HFF-Myc (cell line): ENCODE measurements at regions not wholly inside any gene's neighbourhood (a gene's known extent, or its start where the extent isn't known, plus 50 kb on each side); places are given as distances from the start of the nearest gene placed in this dataset.

Source experiments
- DNase-seq: peaks from one replicate; pipeline ENCODE4 v3.0.0-alpha.2; 2011; ENCODE audit warnings: low read depth; ENCODE audit errors: extremely low read depth
- H3K4me3 ChIP-seq: replicated peaks from 2 replicates; pipeline ENCODE4 v1.5.1; 2011; ENCODE audit warnings: low read depth, mild to moderate bottlenecking, control low read depth, low read length
- CTCF ChIP-seq: IDR thresholded peaks from 2 replicates; pipeline ENCODE4 v1.5.1; 2012; ENCODE audit warnings: mild to moderate bottlenecking, low read depth, low read length, control low read depth; ENCODE audit errors: missing control alignments

- H3K4me3 ChIP-seq: no peak overlapping the region
- no peak for DNase-seq
- no peak for TF ChIP-seq CTCF
These were observed 63.7 kb upstream of the CCBE1 start for GRCh38 chr18:59760619-59761600.

GRCh38 chr18:59760212-59760611 lies 63.0 kb upstream of the CCBE1 start:
- no peak for TF ChIP-seq CTCF

GRCh38 chr18:59758837-59759236 lies 61.6 kb upstream of the CCBE1 start:
- H3K4me3 ChIP-seq: no peak overlapping the region
- TF ChIP-seq CTCF: no peak
- no peak for DNase-seq

More at GRCh38 chr18:59760212-59760611, 63.0 kb upstream of the CCBE1 start:
- H3K4me3 ChIP-seq: no peak overlapping the region
- no peak for DNase-seq

GRCh38 chr18:59758106-59758505 lies 60.9 kb upstream of the CCBE1 start:
- H3K4me3 ChIP-seq: no peak overlapping the region
- no peak for TF ChIP-seq CTCF
- DNase-seq: no peak

- DNase-seq: no peak
- TF ChIP-seq CTCF: no peak
- no peak overlapping the region for H3K4me3 ChIP-seq
These were observed 55.4 kb upstream of the CCBE1 start for GRCh38 chr18:59752666-59753065.

- TF ChIP-seq CTCF: no peak
- DNase-seq: no peak
- no peak overlapping the region for H3K4me3 ChIP-seq
These were observed 54.0 kb upstream of the CCBE1 start for GRCh38 chr18:59751186-59751585.
